ENCODE measurements at regions not wholly inside any gene's neighbourhood (a gene's known extent, or its start where the extent isn't known, plus 50 kb on each side); places are given as distances from the start of the nearest gene placed in this dataset.

GRCh38 chr3:94520364-94520763, 457.5 kb downstream of the NSUN3 start:
- DNase-seq, result no peak

- DNase-seq, result no peak
These were observed 459.6 kb downstream of the NSUN3 start for GRCh38 chr3:94522488-94522887.

- DNase-seq, result no peak
These were observed 461.4 kb downstream of the NSUN3 start for GRCh38 chr3:94524102-94524919.

GRCh38 chr3:94525043-94525442, 462.2 kb downstream of the NSUN3 start:
- no peak for DNase-seq

GRCh38 chr3:94529816-94530215, 467.0 kb downstream of the NSUN3 start:
- DNase-seq, result no peak

GRCh38 chr3:94532951-94533350, 470.1 kb downstream of the NSUN3 start:
- no peak for DNase-seq

- no peak for DNase-seq
These were observed 477.1 kb downstream of the NSUN3 start for GRCh38 chr3:94539937-94540336.

- DNase-seq, result no peak
These were observed 480.3 kb downstream of the NSUN3 start for GRCh38 chr3:94543161-94543560.

- no peak for DNase-seq
These were observed 481.4 kb downstream of the NSUN3 start for GRCh38 chr3:94544131-94544789.

GRCh38 chr3:94548581-94549316, 485.9 kb downstream of the NSUN3 start:
- DNase-seq, result no peak

GRCh38 chr3:94561094-94561493, 498.2 kb downstream of the NSUN3 start:
- no peak for DNase-seq

- no peak for DNase-seq
These were observed 501.4 kb downstream of the NSUN3 start for GRCh38 chr3:94564247-94564646.

GRCh38 chr3:94568041-94568440, 505.2 kb downstream of the NSUN3 start:
- no peak for DNase-seq

- DNase-seq, result no peak
These were observed 510.5 kb downstream of the NSUN3 start for GRCh38 chr3:94573337-94573736.

GRCh38 chr3:94587291-94587690, 524.4 kb downstream of the NSUN3 start:
- DNase-seq, result no peak

GRCh38 chr3:94593526-94594150, 530.8 kb downstream of the NSUN3 start:
- no peak for DNase-seq

- DNase-seq, result no peak
These were observed 533.3 kb downstream of the NSUN3 start for GRCh38 chr3:94596141-94596540.

GRCh38 chr3:94596887-94597566, 534.2 kb downstream of the NSUN3 start:
- no peak for DNase-seq

- no peak for DNase-seq
These were observed 544.9 kb downstream of the NSUN3 start for GRCh38 chr3:94607778-94608177.

GRCh38 chr3:94609908-94610307, 547.0 kb downstream of the NSUN3 start:
- no peak for DNase-seq

- no peak for DNase-seq
These were observed 548.7 kb downstream of the NSUN3 start for GRCh38 chr3:94611596-94611995.

- no peak for DNase-seq
These were observed 549.8 kb downstream of the NSUN3 start for GRCh38 chr3:94612631-94613030.

GRCh38 chr3:94614192-94614591, 551.3 kb downstream of the NSUN3 start:
- no peak for DNase-seq
